MM.1S (cell line): ENCODE measurements at regions not wholly inside any gene's neighbourhood (a gene's known extent, or its start where the extent isn't known, plus 50 kb on each side); places are given as distances from the start of the nearest gene placed in this dataset.
"Not testable (repeated sequence)": the region's sequence is repeated elsewhere in the genome, so short reads cannot be mapped to it uniquely, and the experiment has no call there.

Experiments
- DNase-seq: peaks from one replicate; pipeline ENCODE4 v3.0.0-alpha.2; 2015
- H2AFZ ChIP-seq: fragments of 300-600 bp; sonication (generic); 2 replicates; pipeline ENCODE4 v1.6.0; 2016; ENCODE audit warnings: antibody characterized with exemption, low read length
- H3F3A ChIP-seq: fragments of 300-600 bp; sonication (generic); 2 replicates; pipeline ENCODE4 v1.6.1; 2016; ENCODE audit warnings: mild to moderate bottlenecking, antibody characterized with exemption, low read length, moderate library complexity, mixed read lengths; ENCODE audit not compliant: insufficient read depth
- H3K27ac ChIP-seq: fragments of 300-600 bp; sonication (generic); 2 replicates; pipeline ENCODE4 v1.5.1; 2016; ENCODE audit warnings: mild to moderate bottlenecking, low read length
- H3K27me3 ChIP-seq: fragments of 300-600 bp; sonication (generic); replicated peaks from 2 replicates; pipeline ENCODE4 v1.6.0; 2016; ENCODE audit warnings: low read length; ENCODE audit not compliant: insufficient read depth
- H3K36me3 ChIP-seq: fragments of 300-600 bp; sonication (generic); replicated peaks from 2 replicates; pipeline ENCODE4 v1.6.1; 2016; ENCODE audit warnings: mild to moderate bottlenecking, low read length, mixed read lengths; ENCODE audit not compliant: insufficient read depth
- H3K4me1 ChIP-seq: fragments of 300-600 bp; sonication (generic); 2 replicates; pipeline ENCODE4 v1.6.1; 2016; ENCODE audit warnings: low read length, mixed read lengths
- H3K4me2 ChIP-seq: fragments of 300-600 bp; sonication (generic); 2 replicates; pipeline ENCODE4 v1.6.0; 2016; ENCODE audit warnings: low read depth, low read length
- H3K4me3 ChIP-seq: fragments of 300-600 bp; sonication (generic); 2 replicates; pipeline ENCODE4 v1.5.1; 2016; ENCODE audit warnings: low read length, mixed read lengths
- H3K79me2 ChIP-seq: fragments of 300-600 bp; sonication (generic); 2 replicates; pipeline ENCODE4 v1.6.1; 2016; ENCODE audit warnings: mixed run types, low read length, mixed read lengths
- H3K9ac ChIP-seq: fragments of 300-600 bp; sonication (generic); 2 replicates; pipeline ENCODE4 v1.6.1; 2016; ENCODE audit warnings: low read length, mixed read lengths
- H3K9me2 ChIP-seq: fragments of 300-600 bp; sonication (generic); replicated peaks from 2 replicates; pipeline ENCODE4 v1.6.1; 2016; ENCODE audit warnings: mild to moderate bottlenecking, low read length, mixed read lengths; ENCODE audit not compliant: insufficient read depth
- H3K9me3 ChIP-seq: fragments of 300-600 bp; sonication (generic); replicated peaks from 2 replicates; pipeline ENCODE4 v1.6.1; 2016; ENCODE audit warnings: mild to moderate bottlenecking, low read length, mixed read lengths; ENCODE audit not compliant: insufficient read depth
- H4K20me1 ChIP-seq: fragments of 300-600 bp; sonication (generic); 2 replicates; pipeline ENCODE4 v1.6.1; 2016; ENCODE audit warnings: mild to moderate bottlenecking, low read length, moderate library complexity, mixed read lengths; ENCODE audit not compliant: insufficient read depth

DNA sequence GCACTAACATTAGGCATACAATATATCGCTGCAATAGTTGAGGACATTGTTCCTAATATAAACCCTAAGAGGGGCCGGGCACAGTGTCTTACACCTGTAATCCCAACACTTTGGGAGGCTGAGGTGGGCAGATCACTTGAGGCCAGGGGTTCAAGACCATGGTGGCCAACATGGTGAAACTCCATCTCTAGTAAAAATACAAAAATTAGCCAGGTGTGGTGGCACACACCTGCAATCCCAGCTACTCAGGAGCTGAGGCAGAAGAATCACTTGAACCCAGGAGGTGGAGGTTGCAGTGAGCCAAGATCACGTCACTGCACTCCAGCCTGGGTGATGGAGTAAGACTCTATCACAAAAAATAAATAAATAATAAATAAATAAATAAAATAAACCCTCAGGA lies 310.9 kb downstream of the GOLGA6L6 start:
- not testable (repeated sequence) for H3K9me3 ChIP-seq, H2AFZ ChIP-seq, H3K27ac ChIP-seq, H3K4me1 ChIP-seq, H3K9me2 ChIP-seq, H3F3A ChIP-seq, H3K27me3 ChIP-seq, H3K36me3 ChIP-seq, H3K9ac ChIP-seq, H4K20me1 ChIP-seq, DNase-seq, H3K4me2 ChIP-seq, H3K4me3 ChIP-seq, H3K79me2 ChIP-seq

GRCh38 chr15:20228791-20229190 lies 312.8 kb downstream of the GOLGA6L6 start:
- not testable (repeated sequence) for H3K36me3 ChIP-seq, H4K20me1 ChIP-seq, H3K4me2 ChIP-seq, H3F3A ChIP-seq, H3K27ac ChIP-seq, H3K79me2 ChIP-seq, H3K9me2 ChIP-seq, H3K4me3 ChIP-seq, H3K9me3 ChIP-seq, DNase-seq, H3K4me1 ChIP-seq, H2AFZ ChIP-seq, H3K9ac ChIP-seq, H3K27me3 ChIP-seq

- not testable (repeated sequence) for H3K36me3 ChIP-seq, H3K4me3 ChIP-seq, H3K4me2 ChIP-seq, H3K27ac ChIP-seq, H3K4me1 ChIP-seq, DNase-seq, H3F3A ChIP-seq, H4K20me1 ChIP-seq, H3K9me3 ChIP-seq, H3K9ac ChIP-seq, H3K79me2 ChIP-seq, H2AFZ ChIP-seq, H3K9me2 ChIP-seq, H3K27me3 ChIP-seq
These were observed 314.3 kb downstream of the GOLGA6L6 start for GRCh38 chr15:20227119-20227853.

DNA sequence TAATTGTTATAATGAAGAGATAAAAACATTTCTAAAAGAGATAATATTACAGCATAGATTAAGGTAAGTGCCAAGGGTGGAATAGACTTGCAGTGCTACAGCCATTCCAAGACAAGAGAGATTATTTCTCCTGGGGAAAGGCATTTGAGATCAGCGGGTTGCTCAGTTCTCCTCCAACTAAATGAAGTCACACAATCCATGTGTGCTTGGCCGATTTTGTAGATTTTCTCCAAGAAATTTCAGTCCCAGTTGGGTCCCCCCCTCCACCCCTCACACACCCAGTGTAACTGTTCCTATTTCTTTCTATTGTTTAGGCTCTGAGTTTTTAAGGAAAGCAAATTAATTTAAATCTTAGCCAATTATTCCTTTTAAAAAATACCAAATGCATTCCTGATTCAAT lies 315.1 kb downstream of the GOLGA6L6 start:
- H3K9me2 ChIP-seq, H4K20me1 ChIP-seq, H3K4me3 ChIP-seq, H3K4me2 ChIP-seq, H3K4me1 ChIP-seq, DNase-seq, H3K36me3 ChIP-seq, H3K9ac ChIP-seq, H3K27me3 ChIP-seq, H3K27ac ChIP-seq, H3F3A ChIP-seq, H2AFZ ChIP-seq, H3K79me2 ChIP-seq, H3K9me3 ChIP-seq: not testable (repeated sequence)

- not testable (repeated sequence) for H3K9me3 ChIP-seq, H3K4me3 ChIP-seq, H3K4me1 ChIP-seq, H3K4me2 ChIP-seq, DNase-seq, H3F3A ChIP-seq, H3K27me3 ChIP-seq, H4K20me1 ChIP-seq, H3K9me2 ChIP-seq, H3K36me3 ChIP-seq, H2AFZ ChIP-seq, H3K79me2 ChIP-seq, H3K9ac ChIP-seq, H3K27ac ChIP-seq
These were observed 320.5 kb downstream of the GOLGA6L6 start for GRCh38 chr15:20221063-20221462.

DNA sequence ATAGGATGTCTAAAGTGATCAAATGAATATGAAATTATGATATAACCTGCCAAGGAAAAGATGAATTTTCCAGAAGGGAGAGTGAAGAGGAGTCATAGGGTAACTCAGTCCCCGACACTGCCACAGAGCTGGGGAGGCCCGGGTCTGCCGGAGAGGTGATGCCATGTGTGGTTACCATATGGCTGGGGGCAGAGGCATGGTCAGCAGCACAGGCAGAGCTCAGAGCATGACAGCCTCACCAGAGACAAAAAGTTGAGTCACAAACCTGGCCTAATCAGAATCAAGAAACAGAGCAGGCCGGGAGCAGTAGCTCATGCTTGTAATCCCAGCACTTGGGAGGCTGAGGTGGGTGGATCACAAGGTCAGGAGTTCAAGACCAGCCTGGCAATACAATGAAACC lies 322.4 kb downstream of the GOLGA6L6 start:
- not testable (repeated sequence) for DNase-seq, H3K4me3 ChIP-seq, H2AFZ ChIP-seq, H3K9me3 ChIP-seq, H3K9ac ChIP-seq, H3K4me2 ChIP-seq, H3F3A ChIP-seq, H3K27ac ChIP-seq, H4K20me1 ChIP-seq, H3K27me3 ChIP-seq, H3K9me2 ChIP-seq, H3K4me1 ChIP-seq, H3K79me2 ChIP-seq, H3K36me3 ChIP-seq

DNA sequence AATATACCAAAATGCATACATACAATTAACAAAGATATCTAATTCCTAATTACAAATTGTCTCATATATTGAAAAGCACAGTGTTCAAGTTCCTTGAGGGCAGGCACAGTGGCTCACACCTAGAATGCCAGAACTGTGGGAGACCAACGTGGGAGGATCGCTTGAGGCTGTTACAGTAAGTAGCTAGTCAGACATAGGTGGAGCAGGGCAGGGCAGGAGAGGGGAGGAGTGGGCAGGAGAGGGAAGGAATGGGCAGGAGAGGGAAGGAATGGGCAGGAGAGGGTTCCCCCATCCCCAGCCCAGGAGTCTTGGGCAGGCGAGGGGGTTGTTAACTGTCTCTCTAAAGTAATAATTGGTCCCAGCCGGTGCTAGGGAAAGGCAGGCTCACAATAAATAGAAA lies 325.9 kb downstream of the GOLGA6L6 start:
- H3K27me3 ChIP-seq, H4K20me1 ChIP-seq, H3K4me3 ChIP-seq, H3K27ac ChIP-seq, H3K9ac ChIP-seq, H3F3A ChIP-seq, H3K79me2 ChIP-seq, H2AFZ ChIP-seq, H3K9me3 ChIP-seq, H3K9me2 ChIP-seq, H3K36me3 ChIP-seq, DNase-seq, H3K4me2 ChIP-seq: not testable (repeated sequence)
- H3K4me1 ChIP-seq: peaks cover 15% of the 10 kb centered on the region; the same call in 1 of the 2 replicates

GRCh38 chr15:20214101-20214500 lies 327.5 kb downstream of the GOLGA6L6 start:
- not testable (repeated sequence) for H3K27me3 ChIP-seq

More at GRCh38 chr15:20214101-20214500, 327.5 kb downstream of the GOLGA6L6 start:
- DNase-seq, H4K20me1 ChIP-seq, H3K79me2 ChIP-seq, H3K27ac ChIP-seq, H3K9me2 ChIP-seq, H3K9ac ChIP-seq, H3K36me3 ChIP-seq, H2AFZ ChIP-seq, H3F3A ChIP-seq, H3K4me2 ChIP-seq, H3K4me3 ChIP-seq, H3K9me3 ChIP-seq: not testable (repeated sequence)
- H3K4me1 ChIP-seq: peaks cover 19% of the 10 kb centered on the region; the same call in 1 of the 2 replicates
